ENCODE measurements at regions not wholly inside any gene's neighbourhood (a gene's known extent, or its start where the extent isn't known, plus 50 kb on each side); places are given as distances from the start of the nearest gene placed in this dataset.

DNA sequence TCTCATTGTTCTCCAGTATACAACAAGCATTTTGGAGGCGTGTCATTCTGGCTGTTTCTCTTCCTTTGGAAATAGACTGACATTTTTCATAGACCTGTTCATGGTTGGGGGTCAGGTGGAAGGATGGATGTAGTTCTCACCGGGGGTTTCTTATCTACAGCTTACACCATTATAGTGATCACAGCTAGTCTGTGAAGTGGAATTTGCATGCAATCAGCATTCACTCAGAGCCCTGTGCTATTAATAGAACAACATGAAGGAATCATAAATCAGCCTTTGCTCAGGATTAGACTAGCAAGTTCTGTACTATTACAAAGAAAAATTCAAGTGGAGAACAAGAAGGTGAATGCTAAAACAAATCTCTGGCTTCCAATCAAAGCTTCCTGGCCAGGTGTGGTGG lies 132.6 kb upstream of the PUDP start (continued):
- TF ChIP-seq, protein P1, sequence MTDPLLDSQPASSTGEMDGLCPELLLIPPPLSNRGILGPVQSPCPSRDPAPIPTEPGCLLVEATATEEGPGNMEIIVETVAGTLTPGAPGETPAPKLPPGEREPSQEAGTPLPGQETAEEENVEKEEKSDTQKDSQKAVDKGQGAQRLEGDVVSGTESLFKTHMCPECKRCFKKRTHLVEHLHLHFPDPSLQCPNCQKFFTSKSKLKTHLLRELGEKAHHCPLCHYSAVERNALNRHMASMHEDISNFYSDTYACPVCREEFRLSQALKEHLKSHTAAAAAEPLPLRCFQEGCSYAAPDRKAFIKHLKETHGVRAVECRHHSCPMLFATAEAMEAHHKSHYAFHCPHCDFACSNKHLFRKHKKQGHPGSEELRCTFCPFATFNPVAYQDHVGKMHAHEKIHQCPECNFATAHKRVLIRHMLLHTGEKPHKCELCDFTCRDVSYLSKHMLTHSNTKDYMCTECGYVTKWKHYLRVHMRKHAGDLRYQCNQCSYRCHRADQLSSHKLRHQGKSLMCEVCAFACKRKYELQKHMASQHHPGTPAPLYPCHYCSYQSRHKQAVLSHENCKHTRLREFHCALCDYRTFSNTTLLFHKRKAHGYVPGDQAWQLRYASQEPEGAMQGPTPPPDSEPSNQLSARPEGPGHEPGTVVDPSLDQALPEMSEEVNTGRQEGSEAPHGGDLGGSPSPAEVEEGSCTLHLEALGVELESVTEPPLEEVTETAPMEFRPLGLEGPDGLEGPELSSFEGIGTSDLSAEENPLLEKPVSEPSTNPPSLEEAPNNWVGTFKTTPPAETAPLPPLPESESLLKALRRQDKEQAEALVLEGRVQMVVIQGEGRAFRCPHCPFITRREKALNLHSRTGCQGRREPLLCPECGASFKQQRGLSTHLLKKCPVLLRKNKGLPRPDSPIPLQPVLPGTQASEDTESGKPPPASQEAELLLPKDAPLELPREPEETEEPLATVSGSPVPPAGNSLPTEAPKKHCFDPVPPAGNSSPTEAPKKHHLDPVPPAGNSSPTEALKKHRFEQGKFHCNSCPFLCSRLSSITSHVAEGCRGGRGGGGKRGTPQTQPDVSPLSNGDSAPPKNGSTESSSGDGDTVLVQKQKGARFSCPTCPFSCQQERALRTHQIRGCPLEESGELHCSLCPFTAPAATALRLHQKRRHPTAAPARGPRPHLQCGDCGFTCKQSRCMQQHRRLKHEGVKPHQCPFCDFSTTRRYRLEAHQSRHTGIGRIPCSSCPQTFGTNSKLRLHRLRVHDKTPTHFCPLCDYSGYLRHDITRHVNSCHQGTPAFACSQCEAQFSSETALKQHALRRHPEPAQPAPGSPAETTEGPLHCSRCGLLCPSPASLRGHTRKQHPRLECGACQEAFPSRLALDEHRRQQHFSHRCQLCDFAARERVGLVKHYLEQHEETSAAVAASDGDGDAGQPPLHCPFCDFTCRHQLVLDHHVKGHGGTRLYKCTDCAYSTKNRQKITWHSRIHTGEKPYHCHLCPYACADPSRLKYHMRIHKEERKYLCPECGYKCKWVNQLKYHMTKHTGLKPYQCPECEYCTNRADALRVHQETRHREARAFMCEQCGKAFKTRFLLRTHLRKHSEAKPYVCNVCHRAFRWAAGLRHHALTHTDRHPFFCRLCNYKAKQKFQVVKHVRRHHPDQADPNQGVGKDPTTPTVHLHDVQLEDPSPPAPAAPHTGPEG (CRISPR knock-in tag; IDR thresholded peaks at IDR 0.05): no peak
- TF ChIP-seq GZF1 (CRISPR knock-in tag; IDR thresholded peaks at IDR 0.05) (no peak), ZNF253 (CRISPR knock-in tag; IDR thresholded peaks at IDR 0.05; ENCODE audit: borderline replicate concordance) (no peak), ZNF331 (CRISPR knock-in tag; IDR thresholded peaks at IDR 0.05) (no peak), MYC (CRISPR knock-in tag; IDR thresholded peaks at IDR 0.05; ENCODE audit: borderline replicate concordance) (no peak)
- TF ChIP-seq, protein P2, sequence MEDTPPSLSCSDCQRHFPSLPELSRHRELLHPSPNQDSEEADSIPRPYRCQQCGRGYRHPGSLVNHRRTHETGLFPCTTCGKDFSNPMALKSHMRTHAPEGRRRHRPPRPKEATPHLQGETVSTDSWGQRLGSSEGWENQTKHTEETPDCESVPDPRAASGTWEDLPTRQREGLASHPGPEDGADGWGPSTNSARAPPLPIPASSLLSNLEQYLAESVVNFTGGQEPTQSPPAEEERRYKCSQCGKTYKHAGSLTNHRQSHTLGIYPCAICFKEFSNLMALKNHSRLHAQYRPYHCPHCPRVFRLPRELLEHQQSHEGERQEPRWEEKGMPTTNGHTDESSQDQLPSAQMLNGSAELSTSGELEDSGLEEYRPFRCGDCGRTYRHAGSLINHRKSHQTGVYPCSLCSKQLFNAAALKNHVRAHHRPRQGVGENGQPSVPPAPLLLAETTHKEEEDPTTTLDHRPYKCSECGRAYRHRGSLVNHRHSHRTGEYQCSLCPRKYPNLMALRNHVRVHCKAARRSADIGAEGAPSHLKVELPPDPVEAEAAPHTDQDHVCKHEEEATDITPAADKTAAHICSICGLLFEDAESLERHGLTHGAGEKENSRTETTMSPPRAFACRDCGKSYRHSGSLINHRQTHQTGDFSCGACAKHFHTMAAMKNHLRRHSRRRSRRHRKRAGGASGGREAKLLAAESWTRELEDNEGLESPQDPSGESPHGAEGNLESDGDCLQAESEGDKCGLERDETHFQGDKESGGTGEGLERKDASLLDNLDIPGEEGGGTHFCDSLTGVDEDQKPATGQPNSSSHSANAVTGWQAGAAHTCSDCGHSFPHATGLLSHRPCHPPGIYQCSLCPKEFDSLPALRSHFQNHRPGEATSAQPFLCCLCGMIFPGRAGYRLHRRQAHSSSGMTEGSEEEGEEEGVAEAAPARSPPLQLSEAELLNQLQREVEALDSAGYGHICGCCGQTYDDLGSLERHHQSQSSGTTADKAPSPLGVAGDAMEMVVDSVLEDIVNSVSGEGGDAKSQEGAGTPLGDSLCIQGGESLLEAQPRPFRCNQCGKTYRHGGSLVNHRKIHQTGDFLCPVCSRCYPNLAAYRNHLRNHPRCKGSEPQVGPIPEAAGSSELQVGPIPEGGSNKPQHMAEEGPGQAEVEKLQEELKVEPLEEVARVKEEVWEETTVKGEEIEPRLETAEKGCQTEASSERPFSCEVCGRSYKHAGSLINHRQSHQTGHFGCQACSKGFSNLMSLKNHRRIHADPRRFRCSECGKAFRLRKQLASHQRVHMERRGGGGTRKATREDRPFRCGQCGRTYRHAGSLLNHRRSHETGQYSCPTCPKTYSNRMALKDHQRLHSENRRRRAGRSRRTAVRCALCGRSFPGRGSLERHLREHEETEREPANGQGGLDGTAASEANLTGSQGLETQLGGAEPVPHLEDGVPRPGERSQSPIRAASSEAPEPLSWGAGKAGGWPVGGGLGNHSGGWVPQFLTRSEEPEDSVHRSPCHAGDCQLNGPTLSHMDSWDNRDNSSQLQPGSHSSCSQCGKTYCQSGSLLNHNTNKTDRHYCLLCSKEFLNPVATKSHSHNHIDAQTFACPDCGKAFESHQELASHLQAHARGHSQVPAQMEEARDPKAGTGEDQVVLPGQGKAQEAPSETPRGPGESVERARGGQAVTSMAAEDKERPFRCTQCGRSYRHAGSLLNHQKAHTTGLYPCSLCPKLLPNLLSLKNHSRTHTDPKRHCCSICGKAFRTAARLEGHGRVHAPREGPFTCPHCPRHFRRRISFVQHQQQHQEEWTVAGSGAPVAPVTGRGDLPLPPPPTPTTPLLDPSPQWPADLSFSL (CRISPR knock-in tag; IDR thresholded peaks at IDR 0.05): no peak
- TF ChIP-seq, protein P3, sequence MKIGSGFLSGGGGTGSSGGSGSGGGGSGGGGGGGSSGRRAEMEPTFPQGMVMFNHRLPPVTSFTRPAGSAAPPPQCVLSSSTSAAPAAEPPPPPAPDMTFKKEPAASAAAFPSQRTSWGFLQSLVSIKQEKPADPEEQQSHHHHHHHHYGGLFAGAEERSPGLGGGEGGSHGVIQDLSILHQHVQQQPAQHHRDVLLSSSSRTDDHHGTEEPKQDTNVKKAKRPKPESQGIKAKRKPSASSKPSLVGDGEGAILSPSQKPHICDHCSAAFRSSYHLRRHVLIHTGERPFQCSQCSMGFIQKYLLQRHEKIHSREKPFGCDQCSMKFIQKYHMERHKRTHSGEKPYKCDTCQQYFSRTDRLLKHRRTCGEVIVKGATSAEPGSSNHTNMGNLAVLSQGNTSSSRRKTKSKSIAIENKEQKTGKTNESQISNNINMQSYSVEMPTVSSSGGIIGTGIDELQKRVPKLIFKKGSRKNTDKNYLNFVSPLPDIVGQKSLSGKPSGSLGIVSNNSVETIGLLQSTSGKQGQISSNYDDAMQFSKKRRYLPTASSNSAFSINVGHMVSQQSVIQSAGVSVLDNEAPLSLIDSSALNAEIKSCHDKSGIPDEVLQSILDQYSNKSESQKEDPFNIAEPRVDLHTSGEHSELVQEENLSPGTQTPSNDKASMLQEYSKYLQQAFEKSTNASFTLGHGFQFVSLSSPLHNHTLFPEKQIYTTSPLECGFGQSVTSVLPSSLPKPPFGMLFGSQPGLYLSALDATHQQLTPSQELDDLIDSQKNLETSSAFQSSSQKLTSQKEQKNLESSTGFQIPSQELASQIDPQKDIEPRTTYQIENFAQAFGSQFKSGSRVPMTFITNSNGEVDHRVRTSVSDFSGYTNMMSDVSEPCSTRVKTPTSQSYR (CRISPR knock-in tag; IDR thresholded peaks at IDR 0.05; ENCODE audit: borderline replicate concordance): no peak

Measured in HepG2 (cell line).